HL-60 (cell line): ENCODE measurements at regions not wholly inside any gene's neighbourhood (a gene's known extent, or its start where the extent isn't known, plus 50 kb on each side); places are given as distances from the start of the nearest gene placed in this dataset.

Experiments used
- CTCF ChIP-seq: IDR thresholded peaks from one replicate; pipeline ENCODE4 v1.5.1; 2011; ENCODE audit warnings: low read length, control low read depth, inconsistent platforms; ENCODE audit not compliant: insufficient read depth
- SPI1 ChIP-seq: IDR thresholded peaks from 2 replicates; pipeline ENCODE4 v1.6.1; 2012; ENCODE audit warnings: low read depth, mild to moderate bottlenecking, borderline replicate concordance

GRCh38 chr6:149134511-149134933 lies 183.0 kb upstream of the TAB2 start:
- TF ChIP-seq SPI1 (no peak), CTCF (no peak)
